H1 (cell line): ENCODE measurements at regions not wholly inside any gene's neighbourhood (a gene's known extent, or its start where the extent isn't known, plus 50 kb on each side); places are given as distances from the start of the nearest gene placed in this dataset.

Source experiments
- CTCF ChIA-PET: fragments of 300-600 bp; sonication (Branson Sonifier 250); formaldehyde crosslinking; loops from one replicate; lab custom pipeline; 2021; ENCODE audit not compliant: partially characterized antibody; lab: Charles Lee
- POLR2A ChIA-PET: fragments of 300-600 bp; sonication (Branson Sonifier 250); formaldehyde crosslinking; loops from one replicate; lab custom pipeline; 2021; ENCODE audit warnings: inconsistent platforms; ENCODE audit not compliant: partially characterized antibody; lab: Charles Lee
- DNase-seq, 2 experiments: peaks; one replicate each; pipeline versions ENCODE4 v3.0.0 to v3.0.0-alpha.2; 2010 to 2022; ENCODE audit warnings: low spot score in 2 of 2, low read depth in 1 of 2, mixed read lengths in 1 of 2
- FAIRE-seq: peaks from 2 replicates; lab custom pipeline; 2011; peaks lifted over from hg19 to GRCh38; lab: Jason Lieb, UNC
- H2AFZ ChIP-seq: 2 replicates; pipeline ENCODE4 v1.8.1; 2012; ENCODE audit warnings: low read length, inconsistent platforms
- H2AK5ac ChIP-seq: 2 replicates; pipeline ENCODE4 v1.6.1; 2013; ENCODE audit warnings: low read depth, low read length
- H2BK120ac ChIP-seq: replicated peaks from 2 replicates; pipeline ENCODE3; 2013; ENCODE audit warnings: low read depth, low read length, inconsistent platforms
- H2BK12ac ChIP-seq: 2 replicates; pipeline ENCODE4 v1.6.1; 2013; ENCODE audit warnings: low read depth, low read length
- H2BK15ac ChIP-seq: 2 replicates; pipeline ENCODE4 v1.6.1; 2013; ENCODE audit warnings: low read length
- H2BK20ac ChIP-seq: 2 replicates; pipeline ENCODE4 v1.6.1; 2013; ENCODE audit warnings: low read length
- H2BK5ac ChIP-seq: 2 replicates; pipeline ENCODE4 v1.6.1; 2013; ENCODE audit warnings: low read depth, low read length
- H3K14ac ChIP-seq: 2 replicates; pipeline ENCODE4 v1.6.1; 2013; ENCODE audit warnings: inconsistent platforms; ENCODE audit not compliant: insufficient read length
- H3K18ac ChIP-seq: 2 replicates; pipeline ENCODE4 v1.6.1; 2013; ENCODE audit warnings: low read length; ENCODE audit errors: extremely low read depth
- H3K23ac ChIP-seq: 2 replicates; pipeline ENCODE4 v1.6.1; 2013; ENCODE audit warnings: inconsistent platforms; ENCODE audit not compliant: insufficient read length
- H3K23me2 ChIP-seq: 2 replicates; pipeline ENCODE4 v1.6.1; 2013; ENCODE audit warnings: low read depth, low read length
- H3K27ac ChIP-seq: 2 replicates; pipeline ENCODE4 v1.6.1; 2011; ENCODE audit warnings: low read depth, low read length, inconsistent platforms
- H3K27me3 ChIP-seq, 4 experiments: replicated peaks in 1 of 4; 1 replicate in 1 of 4; 2 replicates in 3 of 4; pipeline versions ENCODE4 v1.6.1 to v1.8.1; 2011 to 2013; ENCODE audit warnings: low read length in 3 of 4, mild to moderate bottlenecking in 3 of 4, inconsistent platforms in 2 of 4, mixed read lengths in 2 of 4, moderate library complexity in 1 of 4; ENCODE audit not compliant: control insufficient read depth in 3 of 4, insufficient read depth in 3 of 4; ENCODE audit errors: extremely low read depth in 1 of 4
- H3K36me3 ChIP-seq, 4 experiments: 2 replicates each; pipeline versions ENCODE4 v1.6.1 to v1.8.1; 2011 to 2013; ENCODE audit warnings: mild to moderate bottlenecking in 4 of 4, low read length in 3 of 4, moderate library complexity in 2 of 4, control low read depth in 1 of 4, inconsistent platforms in 1 of 4; ENCODE audit not compliant: insufficient read depth in 4 of 4, control insufficient read depth in 2 of 4
- H3K4ac ChIP-seq: replicated peaks from 2 replicates; pipeline ENCODE3; 2013; ENCODE audit warnings: low read length, low read depth, mixed read lengths, inconsistent platforms; ENCODE audit not compliant: insufficient read length
- H3K4me1 ChIP-seq, 4 experiments: replicated peaks in 1 of 4; 1 replicate in 1 of 4; 2 replicates in 3 of 4; pipeline versions ENCODE4 v1.6.1 to v1.8.1; 2011 to 2013; ENCODE audit warnings: low read length in 3 of 4, inconsistent platforms in 2 of 4, mixed read lengths in 1 of 4; ENCODE audit not compliant: insufficient read depth in 4 of 4, control insufficient read depth in 3 of 4
- H3K4me2 ChIP-seq, 2 experiments: 2 replicates each; pipeline versions ENCODE4 v1.6.1 to v1.8.1; 2011 to 2013; ENCODE audit warnings: low read depth in 2 of 2, low read length in 2 of 2, control low read depth in 1 of 2, inconsistent platforms in 1 of 2, mild to moderate bottlenecking in 1 of 2; ENCODE audit not compliant: insufficient read depth in 1 of 2
- H3K4me3 ChIP-seq, 4 experiments: fragments of 200-600, 300-600 bp in 1 of 4; sonication (generic), shearing (Covaris generic), sonication (Bioruptor Twin) in 1 of 4; 2 replicates each; pipeline versions ENCODE4 v1.5.1 to v1.8.1; 2011 to 2016; ENCODE audit warnings: low read length in 4 of 4, low read depth in 3 of 4, control low read depth in 2 of 4, inconsistent platforms in 2 of 4, mild to moderate bottlenecking in 2 of 4, mixed read lengths in 1 of 4, moderate library complexity in 1 of 4; ENCODE audit not compliant: insufficient read depth in 2 of 4; ENCODE audit errors: extremely low read depth in 1 of 4
- H3K56ac ChIP-seq: replicated peaks from 2 replicates; pipeline ENCODE3; 2013; ENCODE audit warnings: low read depth, mild to moderate bottlenecking, mixed read lengths, low read length, inconsistent platforms; ENCODE audit not compliant: insufficient read length
- H3K79me1 ChIP-seq: 2 replicates; pipeline ENCODE4 v1.6.1; 2013; ENCODE audit warnings: low read depth, low read length, control low read depth
- H3K79me2 ChIP-seq, 2 experiments: 2 replicates each; pipeline versions ENCODE4 v1.6.1 to v1.8.1; 2012 to 2013; ENCODE audit warnings: low read length in 2 of 2, mild to moderate bottlenecking in 2 of 2, inconsistent platforms in 1 of 2; ENCODE audit not compliant: insufficient read depth in 2 of 2, control insufficient read depth in 1 of 2
- H3K9ac ChIP-seq, 4 experiments: replicated peaks in 1 of 4; 1 replicate in 1 of 4; 2 replicates in 3 of 4; pipeline versions ENCODE4 v1.6.1 to v1.8.1; 2011 to 2013; ENCODE audit warnings: low read depth in 3 of 4, low read length in 3 of 4, control low read depth in 2 of 4, mild to moderate bottlenecking in 2 of 4, moderate library complexity in 2 of 4, inconsistent platforms in 1 of 4; ENCODE audit errors: extremely low read depth in 1 of 4
- H3K9me3 ChIP-seq, 2 experiments: 2 replicates each; pipeline versions ENCODE4 v1.6.1 to v1.8.1; 2012 to 2013; ENCODE audit warnings: mild to moderate bottlenecking in 2 of 2, moderate library complexity in 2 of 2, control low read depth in 1 of 2, inconsistent platforms in 1 of 2, low read depth in 1 of 2, low read length in 1 of 2, mixed read lengths in 1 of 2; ENCODE audit not compliant: insufficient read depth in 2 of 2
- H4K20me1 ChIP-seq, 2 experiments: replicated peaks in 1 of 2; 2 replicates each; pipeline versions ENCODE3 to v1.8.1; 2011 to 2013; ENCODE audit warnings: inconsistent platforms in 2 of 2, low read length in 2 of 2, mild to moderate bottlenecking in 1 of 2; ENCODE audit not compliant: insufficient read depth in 2 of 2, control insufficient read depth in 1 of 2
- H4K5ac ChIP-seq: 2 replicates; pipeline ENCODE4 v1.6.1; 2013; ENCODE audit warnings: low read length, low read depth, mixed read lengths, inconsistent platforms; ENCODE audit not compliant: insufficient read length
- H4K8ac ChIP-seq: 2 replicates; pipeline ENCODE4 v1.8.0; 2013; ENCODE audit warnings: mild to moderate bottlenecking, moderate library complexity, low read length, inconsistent platforms; ENCODE audit not compliant: insufficient read depth; ENCODE audit errors: extremely low read depth
- H4K91ac ChIP-seq: replicated peaks from 2 replicates; pipeline ENCODE3; 2013; ENCODE audit warnings: low read length, mixed read lengths, inconsistent platforms; ENCODE audit not compliant: insufficient read length
- EGR1 ChIP-seq: IDR thresholded peaks from 2 replicates; pipeline ENCODE4 v1.6.1; 2011; ENCODE audit warnings: low read depth, low read length, borderline replicate concordance
- GABPA ChIP-seq: IDR thresholded peaks from 2 replicates; pipeline ENCODE4 v1.6.1; 2011; ENCODE audit warnings: mild to moderate bottlenecking, low read length, moderate library complexity, borderline replicate concordance; ENCODE audit not compliant: insufficient read depth
- POLR2A ChIP-seq, 2 experiments: IDR thresholded peaks; 1 replicate in 1 of 2; 2 replicates in 1 of 2; pipeline ENCODE4 v1.6.1; 2011; ENCODE audit warnings: low read depth in 2 of 2, low read length in 2 of 2, mild to moderate bottlenecking in 2 of 2; ENCODE audit errors: control extremely low read depth in 1 of 2
- RBBP5 ChIP-seq: IDR thresholded peaks from 2 replicates; pipeline ENCODE4 v1.7.1; 2012; ENCODE audit warnings: low read depth, mild to moderate bottlenecking, inconsistent platforms, low read length, moderate library complexity, borderline replicate concordance
- WGBS, 2 experiments: shearing (Covaris generic) in 1 of 2; methylation state at CpG; one replicate each; pipeline versions ENCODE4 v1.1.6 to v1.1.7; 2013 to 2015; ENCODE audit warnings: low lambda C conversion rate in 2 of 2, mixed read lengths in 2 of 2, inconsistent platforms in 1 of 2, low coverage in 1 of 2, missing lambda C conversion rate in 1 of 2; ENCODE audit not compliant: insufficient replicate concordance in 2 of 2, insufficient coverage in 1 of 2, insufficient read length in 1 of 2; ENCODE audit errors: extremely low coverage in 1 of 2, missing lambda C conversion rate in 1 of 2; 5-methylcytosine and 5-hydroxymethylcytosine counted together

DNA sequence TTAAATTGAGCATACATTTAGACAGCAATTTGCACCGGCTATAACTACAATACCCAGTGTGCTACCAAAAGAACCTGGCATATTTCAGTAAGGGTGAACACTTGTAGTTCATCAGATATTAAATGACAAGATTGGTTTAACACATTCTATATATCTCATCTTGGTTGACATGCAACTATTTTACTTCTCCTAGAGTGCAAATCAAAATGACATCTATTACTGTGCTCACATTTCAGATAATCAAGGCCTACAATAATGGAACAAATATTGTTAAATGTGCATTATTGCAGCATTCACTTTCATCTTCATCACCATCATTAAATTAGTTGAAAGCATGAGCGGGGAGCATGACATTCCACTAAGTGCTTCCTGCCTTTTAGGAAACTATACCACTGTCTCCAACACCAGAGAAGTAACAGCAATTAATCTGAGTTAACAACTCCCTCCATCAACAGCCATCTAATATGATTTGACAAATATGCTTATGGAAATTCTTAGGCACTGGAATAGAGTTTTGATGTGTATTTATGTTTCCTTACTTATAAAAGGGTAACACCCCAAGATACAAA lies 209.8 kb upstream of the SLIT2 start:
- H4K5ac ChIP-seq = no peak overlapping the region
- no peak overlapping the region for H3K23ac ChIP-seq
- no peaks in the 10 kb centered on the region for H3K79me2 ChIP-seq
- H2BK120ac ChIP-seq = no peak overlapping the region
- H3K9me3 ChIP-seq = no peaks in the 10 kb centered on the region
- no peak overlapping the region for H2BK15ac ChIP-seq
- no peaks in the 10 kb centered on the region for H3K23me2 ChIP-seq
- no peak overlapping the region for H3K56ac ChIP-seq
- no peak overlapping the region for H3K18ac ChIP-seq
- H3K14ac ChIP-seq = no peak overlapping the region
- no peak overlapping the region for H3K27ac ChIP-seq
- peaks cover 0 to 5% (median 0%) of the 10 kb centered on the region in 4 experiments; a peak in 2 of 7 replicates for H3K4me1 ChIP-seq
- H2AK5ac ChIP-seq = no peak overlapping the region
- no peak for DNase-seq
- 89% methylated on average over 2 of the region's 2 CpGs; no CpG with 5 or more reads in 1 of the 2 experiments for WGBS, 2 experiments
- H2BK12ac ChIP-seq = no peak overlapping the region
- no peak overlapping the region for H3K9ac ChIP-seq
- H3K4me2 ChIP-seq = no peak overlapping the region
- H2AFZ ChIP-seq = no peak overlapping the region
- H2BK20ac ChIP-seq = no peak overlapping the region
- ChIA-PET POLR2A (no interaction called here), CTCF (no interaction called here)
- no peak overlapping the region for H2BK5ac ChIP-seq
- no peaks in the 10 kb centered on the region for H3K27me3 ChIP-seq
- H3K36me3 ChIP-seq = no peaks in the 10 kb centered on the region
- no peak overlapping the region for H4K91ac ChIP-seq
- no peaks in the 10 kb centered on the region for H4K20me1 ChIP-seq
- FAIRE-seq = no peak
- no peaks in the 10 kb centered on the region for H3K79me1 ChIP-seq
- H3K4ac ChIP-seq = no peak overlapping the region
- H4K8ac ChIP-seq = no peak overlapping the region
- no peak overlapping the region for H3K4me3 ChIP-seq
- no peak for TF ChIP-seq GABPA
- TF ChIP-seq EGR1 = no peak
- TF ChIP-seq RBBP5 = no peak
- no peak for TF ChIP-seq POLR2A (IDR thresholded peaks at IDR 0.05; ENCODE audit: control extremely low read depth in 1 of 2, low read depth in 2 of 2, low read length in 2 of 2)
